B cell (primary cell): ENCODE measurements at regions not wholly inside any gene's neighbourhood (a gene's known extent, or its start where the extent isn't known, plus 50 kb on each side); places are given as distances from the start of the nearest gene placed in this dataset.

ENCODE experiments used
- CTCF ChIP-seq: fragments of 200-600 bp; IDR thresholded peaks from one replicate; pipeline ENCODE4 v1.8.0; 2022; ENCODE audit warnings: antibody characterized with exemption, mild to moderate bottlenecking
- EZH2 ChIP-seq: IDR thresholded peaks from 2 replicates; pipeline ENCODE4 v1.6.1; 2012; ENCODE audit warnings: borderline replicate concordance, low read depth, mild to moderate bottlenecking, moderate library complexity, low read length; ENCODE audit not compliant: insufficient read depth, poor library complexity, severe bottlenecking

- TF ChIP-seq EZH2 (no peak), CTCF (no peak)
Measured at GRCh38 chr1:193321242-193321840, 134.9 kb upstream of the B3GALT2 start.
